ENCODE measurements at regions not wholly inside any gene's neighbourhood (a gene's known extent, or its start where the extent isn't known, plus 50 kb on each side); places are given as distances from the start of the nearest gene placed in this dataset.

DNA sequence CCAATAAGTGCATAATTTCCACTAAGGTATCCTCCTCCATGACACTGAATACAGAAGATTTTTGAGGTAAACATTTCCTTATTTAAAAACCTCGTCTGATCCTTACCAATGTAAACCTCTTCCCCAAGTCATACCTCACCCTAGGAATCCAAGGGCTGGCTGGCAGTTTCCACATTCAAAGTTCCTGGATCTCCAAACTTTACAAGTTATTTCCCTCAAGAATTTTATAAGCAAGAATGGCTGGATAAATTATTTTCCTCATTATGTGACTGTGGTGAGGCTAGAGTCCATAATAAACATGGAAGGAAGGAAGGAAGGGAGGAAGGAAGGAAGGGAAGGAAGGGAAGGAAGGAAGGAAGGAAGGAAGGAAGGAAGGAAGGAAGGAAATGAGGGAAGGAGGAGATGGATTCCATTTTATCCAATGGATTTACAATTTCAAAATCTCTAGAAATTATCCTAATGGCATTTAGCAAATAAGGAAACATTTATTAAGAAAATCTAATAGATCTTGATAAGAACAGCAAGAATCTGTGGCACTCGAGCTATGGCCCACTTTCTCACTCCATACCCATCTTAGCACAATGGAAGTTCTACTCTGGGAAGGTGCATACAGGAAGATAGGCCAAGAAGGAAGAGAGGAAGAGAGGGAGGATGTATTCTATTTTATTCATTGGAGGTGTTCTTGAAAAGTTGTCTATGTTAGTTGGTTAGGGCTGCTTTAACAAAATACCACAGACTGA lies 477.8 kb upstream of the TMPO start:
- Histone ChIP-seq H2AFZ (ENCODE audit: control insufficient read depth, low read length) (no peak overlapping the region), H3K36me3 (ENCODE audit: control insufficient read depth in 2 of 2, extremely low read depth in 1 of 2, insufficient read depth in 2 of 2, low read length in 2 of 2) (no peaks in the 10 kb centered on the region), H3K27ac (ENCODE audit: control insufficient read depth, insufficient read depth, low read length) (no peak overlapping the region), H3K79me2 (ENCODE audit: control insufficient read depth, insufficient read depth, low read length) (no peaks in the 10 kb centered on the region), H4K20me1 (ENCODE audit: control insufficient read depth, extremely low read depth, insufficient read depth, low read length) (no peaks in the 10 kb centered on the region), H3K9me1 (ENCODE audit: control insufficient read depth, extremely low read depth, insufficient read depth, low read length) (no peaks in the 10 kb centered on the region), H3K4me1 (ENCODE audit: control insufficient read depth, extremely low read depth, insufficient read depth, low read length) (no peaks in the 10 kb centered on the region), H3K9ac (ENCODE audit: control insufficient read depth, extremely low read depth, insufficient read depth, low read length) (no peak overlapping the region), H3K4me2 (ENCODE audit: control insufficient read depth, extremely low read depth, insufficient read depth, low read depth, low read length) (no peak overlapping the region), H3K27me3 (ENCODE audit: control insufficient read depth, extremely low read depth, insufficient read depth, low read length) (no peaks in the 10 kb centered on the region), H3K4me3 (ENCODE audit: control insufficient read depth in 2 of 3, extremely low read depth in 1 of 3, insufficient read depth in 2 of 3, low read depth in 1 of 3, low read length in 3 of 3) (no peak overlapping the region), H3K9me3 (ENCODE audit: control insufficient read depth, low read depth, low read length) (no peaks in the 10 kb centered on the region)
- TF ChIP-seq, protein P1, sequence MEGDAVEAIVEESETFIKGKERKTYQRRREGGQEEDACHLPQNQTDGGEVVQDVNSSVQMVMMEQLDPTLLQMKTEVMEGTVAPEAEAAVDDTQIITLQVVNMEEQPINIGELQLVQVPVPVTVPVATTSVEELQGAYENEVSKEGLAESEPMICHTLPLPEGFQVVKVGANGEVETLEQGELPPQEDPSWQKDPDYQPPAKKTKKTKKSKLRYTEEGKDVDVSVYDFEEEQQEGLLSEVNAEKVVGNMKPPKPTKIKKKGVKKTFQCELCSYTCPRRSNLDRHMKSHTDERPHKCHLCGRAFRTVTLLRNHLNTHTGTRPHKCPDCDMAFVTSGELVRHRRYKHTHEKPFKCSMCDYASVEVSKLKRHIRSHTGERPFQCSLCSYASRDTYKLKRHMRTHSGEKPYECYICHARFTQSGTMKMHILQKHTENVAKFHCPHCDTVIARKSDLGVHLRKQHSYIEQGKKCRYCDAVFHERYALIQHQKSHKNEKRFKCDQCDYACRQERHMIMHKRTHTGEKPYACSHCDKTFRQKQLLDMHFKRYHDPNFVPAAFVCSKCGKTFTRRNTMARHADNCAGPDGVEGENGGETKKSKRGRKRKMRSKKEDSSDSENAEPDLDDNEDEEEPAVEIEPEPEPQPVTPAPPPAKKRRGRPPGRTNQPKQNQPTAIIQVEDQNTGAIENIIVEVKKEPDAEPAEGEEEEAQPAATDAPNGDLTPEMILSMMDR (optimal IDR thresholded peaks at IDR 0.05 in 1 of 3, IDR thresholded peaks at IDR 0.05 in 1 of 3, conservative IDR thresholded peaks at IDR 0.05 in 1 of 3; ENCODE audit: extremely low read depth in 1 of 3, insufficient read depth in 2 of 3, low read length in 3 of 3) = no peak
- no peak for FAIRE-seq
- dilution Hi-C loops (cut with MboI; ENCODE audit: extremely low pct_ligation_motif_present, low sequenced_read_pairs) = no loop called here
- no peak for DNase-seq (ENCODE audit: low read depth, low spot score)

DNA sequence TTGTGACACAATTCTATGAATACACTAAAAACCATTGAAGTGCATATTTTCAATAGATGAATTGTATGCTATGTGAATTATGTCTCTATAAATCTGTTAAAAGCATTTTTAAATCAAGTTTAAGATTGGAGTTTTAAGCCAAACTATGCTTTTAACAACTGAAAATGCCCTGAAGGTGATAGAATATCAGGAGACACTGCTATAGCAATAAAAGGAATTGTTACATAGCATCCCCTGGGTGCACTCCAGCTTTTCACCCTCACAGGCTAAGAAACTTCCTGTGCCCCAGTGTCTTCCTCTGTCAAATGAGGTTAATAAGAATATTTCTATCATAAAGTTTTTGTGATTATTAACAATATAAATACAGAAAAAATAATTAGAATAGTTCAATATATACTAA lies 472.7 kb upstream of the TMPO start:
- no peak overlapping the region for H3K27ac ChIP-seq (ENCODE audit: control insufficient read depth, insufficient read depth, low read length)
- H3K4me1 ChIP-seq (ENCODE audit: control insufficient read depth, extremely low read depth, insufficient read depth, low read length) = no peaks in the 10 kb centered on the region
- H3K9me1 ChIP-seq (ENCODE audit: control insufficient read depth, extremely low read depth, insufficient read depth, low read length) = no peaks in the 10 kb centered on the region
- no peaks in the 10 kb centered on the region for H3K27me3 ChIP-seq (ENCODE audit: control insufficient read depth, extremely low read depth, insufficient read depth, low read length)
- H3K9me3 ChIP-seq (ENCODE audit: control insufficient read depth, low read depth, low read length) = no peaks in the 10 kb centered on the region
- no peak for TF ChIP-seq EZH2 (IDR thresholded peaks at IDR 0.05; ENCODE audit: low read length)
- TF ChIP-seq, protein P1 (optimal IDR thresholded peaks at IDR 0.05 in 1 of 3, IDR thresholded peaks at IDR 0.05 in 1 of 3, conservative IDR thresholded peaks at IDR 0.05 in 1 of 3; ENCODE audit: extremely low read depth in 1 of 3, insufficient read depth in 2 of 3, low read length in 3 of 3) = no peak
- no peak overlapping the region for H2AFZ ChIP-seq (ENCODE audit: control insufficient read depth, low read length)
- no peak overlapping the region for H3K4me3 ChIP-seq (ENCODE audit: control insufficient read depth in 2 of 3, extremely low read depth in 1 of 3, insufficient read depth in 2 of 3, low read depth in 1 of 3, low read length in 3 of 3)
- dilution Hi-C loops (cut with MboI; ENCODE audit: extremely low pct_ligation_motif_present, low sequenced_read_pairs) = no loop called here
- H3K79me2 ChIP-seq (ENCODE audit: control insufficient read depth, insufficient read depth, low read length) = no peaks in the 10 kb centered on the region
- no peak for FAIRE-seq
- no peak for DNase-seq (ENCODE audit: low read depth, low spot score)
- no peaks in the 10 kb centered on the region for H3K36me3 ChIP-seq (ENCODE audit: control insufficient read depth in 2 of 2, extremely low read depth in 1 of 2, insufficient read depth in 2 of 2, low read length in 2 of 2)
- no peaks in the 10 kb centered on the region for H4K20me1 ChIP-seq (ENCODE audit: control insufficient read depth, extremely low read depth, insufficient read depth, low read length)
- no peak overlapping the region for H3K9ac ChIP-seq (ENCODE audit: control insufficient read depth, extremely low read depth, insufficient read depth, low read length)
- no peak overlapping the region for H3K4me2 ChIP-seq (ENCODE audit: control insufficient read depth, extremely low read depth, insufficient read depth, low read depth, low read length)

All from keratinocyte (primary cell).